OCI-LY3 (cell line): ENCODE measurements at regions not wholly inside any gene's neighbourhood (a gene's known extent, or its start where the extent isn't known, plus 50 kb on each side); places are given as distances from the start of the nearest gene placed in this dataset.

Source experiments
- H2AFZ ChIP-seq: fragments of 200-600, 300-600 bp; shearing (Covaris generic); 2 replicates; pipeline ENCODE4 v1.6.0; 2014; ENCODE audit warnings: antibody characterized with exemption, low read depth, low read length
- H3K27ac ChIP-seq: fragments of 200-600, 300-600 bp; sonication (generic); 2 replicates; pipeline ENCODE4 v1.5.1; 2014; ENCODE audit warnings: mild to moderate bottlenecking, low read length, moderate library complexity, mixed read lengths
- H3K27me3 ChIP-seq: fragments of 200-600, 300-600 bp; sonication (generic); 2 replicates; pipeline ENCODE4 v1.6.1; 2014; ENCODE audit warnings: low read depth, low read length, mixed read lengths
- H3K36me3 ChIP-seq: fragments of 200-600, 300-600 bp; sonication (generic); replicated peaks from 2 replicates; pipeline ENCODE3; 2014; ENCODE audit warnings: low read depth, low read length, mixed read lengths
- H3K4me1 ChIP-seq: fragments of 300-600, 200-600 bp; sonication (generic); 2 replicates; pipeline ENCODE4 v1.6.1; 2014; ENCODE audit warnings: low read length, mixed read lengths
- H3K4me2 ChIP-seq: fragments of 200-600, 300-600 bp; sonication (generic); 2 replicates; pipeline ENCODE4 v1.6.1; 2014; ENCODE audit warnings: low read length, mixed read lengths
- H3K4me3 ChIP-seq: fragments of 300-600, 200-600 bp; sonication (generic); 2 replicates; pipeline ENCODE4 v1.5.1; 2014; ENCODE audit warnings: antibody characterized with exemption, mild to moderate bottlenecking, low read length, moderate library complexity
- H3K79me2 ChIP-seq: fragments of 300-600, 200-600 bp; shearing (Covaris generic); 2 replicates; pipeline ENCODE4 v1.6.1; 2014; ENCODE audit warnings: mild to moderate bottlenecking, low read length, mixed read lengths
- H3K9ac ChIP-seq: fragments of 300-600, 200-600 bp; shearing (Covaris generic); 2 replicates; pipeline ENCODE4 v1.6.0; 2014; ENCODE audit warnings: mild to moderate bottlenecking, low read length, moderate library complexity
- H3K9me3 ChIP-seq: fragments of 200-600, 300-600 bp; shearing (Covaris generic); 2 replicates; pipeline ENCODE4 v1.6.1; 2014; ENCODE audit warnings: low read length, mixed read lengths; ENCODE audit not compliant: insufficient read depth
- H4K20me1 ChIP-seq: fragments of 200-600, 300-600 bp; sonication (generic); 2 replicates; pipeline ENCODE4 v1.6.1; 2016; ENCODE audit warnings: low read length, mixed read lengths; ENCODE audit not compliant: insufficient read depth
- EZH2phosphoT487 ChIP-seq: fragments of 200-600 bp; shearing (Covaris generic); IDR thresholded peaks from 2 replicates; pipeline ENCODE4 v1.6.1; 2018; ENCODE audit warnings: antibody characterized with exemption, mixed run types, low read depth
- TF ChIP-seq, protein P1 (sequence below): fragments of 200-600, 300-600 bp; sonication (generic); IDR thresholded peaks from 2 replicates; pipeline ENCODE4 v1.5.1; 2014; ENCODE audit warnings: antibody characterized with exemption, low read length, low read depth

DNA sequence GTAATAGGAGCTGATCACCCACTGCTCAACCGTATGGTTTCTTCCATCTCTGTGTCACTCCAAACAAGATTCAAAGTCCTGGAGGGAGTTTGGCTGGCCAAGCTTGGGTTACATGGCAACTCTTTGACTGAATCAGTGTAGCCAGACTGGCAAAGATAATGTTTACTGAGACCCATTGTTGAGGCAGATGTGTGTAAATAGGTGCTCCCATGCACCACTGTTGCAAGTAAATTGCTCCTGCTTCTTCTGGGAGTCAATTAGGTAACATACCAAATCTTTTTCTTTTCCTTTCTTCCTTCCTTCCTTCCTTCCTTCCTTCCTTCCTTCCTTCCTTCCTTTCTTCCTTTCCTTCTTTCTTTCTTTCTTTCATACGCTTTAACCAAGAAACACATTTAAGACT, 86.3 kb upstream of the DHX40 start:
- Histone ChIP-seq H3K79me2 (no peaks in the 10 kb centered on the region), H3K36me3 (no peaks in the 10 kb centered on the region), H3K4me2 (no peak overlapping the region), H3K4me3 (no peak overlapping the region), H3K9me3 (no peaks in the 10 kb centered on the region), H3K27me3 (no peaks in the 10 kb centered on the region), H3K4me1 (no peaks in the 10 kb centered on the region), H4K20me1 (no peaks in the 10 kb centered on the region), H3K27ac (no peak overlapping the region), H2AFZ (no peak overlapping the region), H3K9ac (no peak overlapping the region)
- TF ChIP-seq, protein P1, sequence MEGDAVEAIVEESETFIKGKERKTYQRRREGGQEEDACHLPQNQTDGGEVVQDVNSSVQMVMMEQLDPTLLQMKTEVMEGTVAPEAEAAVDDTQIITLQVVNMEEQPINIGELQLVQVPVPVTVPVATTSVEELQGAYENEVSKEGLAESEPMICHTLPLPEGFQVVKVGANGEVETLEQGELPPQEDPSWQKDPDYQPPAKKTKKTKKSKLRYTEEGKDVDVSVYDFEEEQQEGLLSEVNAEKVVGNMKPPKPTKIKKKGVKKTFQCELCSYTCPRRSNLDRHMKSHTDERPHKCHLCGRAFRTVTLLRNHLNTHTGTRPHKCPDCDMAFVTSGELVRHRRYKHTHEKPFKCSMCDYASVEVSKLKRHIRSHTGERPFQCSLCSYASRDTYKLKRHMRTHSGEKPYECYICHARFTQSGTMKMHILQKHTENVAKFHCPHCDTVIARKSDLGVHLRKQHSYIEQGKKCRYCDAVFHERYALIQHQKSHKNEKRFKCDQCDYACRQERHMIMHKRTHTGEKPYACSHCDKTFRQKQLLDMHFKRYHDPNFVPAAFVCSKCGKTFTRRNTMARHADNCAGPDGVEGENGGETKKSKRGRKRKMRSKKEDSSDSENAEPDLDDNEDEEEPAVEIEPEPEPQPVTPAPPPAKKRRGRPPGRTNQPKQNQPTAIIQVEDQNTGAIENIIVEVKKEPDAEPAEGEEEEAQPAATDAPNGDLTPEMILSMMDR = no peak
- no peak for TF ChIP-seq EZH2phosphoT487

GRCh38 chr17:59483860-59484259, 81.5 kb upstream of the DHX40 start:
- Histone ChIP-seq H3K4me3 (no peak overlapping the region), H3K9me3 (no peaks in the 10 kb centered on the region), H3K4me1 (no peaks in the 10 kb centered on the region), H4K20me1 (no peaks in the 10 kb centered on the region), H2AFZ (no peak overlapping the region; the same call in 1 of the 2 replicates), H3K27me3 (no peaks in the 10 kb centered on the region), H3K4me2 (no peak overlapping the region), H3K36me3 (no peaks in the 10 kb centered on the region), H3K27ac (no peak overlapping the region), H3K9ac (no peak overlapping the region), H3K79me2 (no peaks in the 10 kb centered on the region)
- TF ChIP-seq EZH2phosphoT487 = no peak
- TF ChIP-seq, protein P1 = no peak

DNA sequence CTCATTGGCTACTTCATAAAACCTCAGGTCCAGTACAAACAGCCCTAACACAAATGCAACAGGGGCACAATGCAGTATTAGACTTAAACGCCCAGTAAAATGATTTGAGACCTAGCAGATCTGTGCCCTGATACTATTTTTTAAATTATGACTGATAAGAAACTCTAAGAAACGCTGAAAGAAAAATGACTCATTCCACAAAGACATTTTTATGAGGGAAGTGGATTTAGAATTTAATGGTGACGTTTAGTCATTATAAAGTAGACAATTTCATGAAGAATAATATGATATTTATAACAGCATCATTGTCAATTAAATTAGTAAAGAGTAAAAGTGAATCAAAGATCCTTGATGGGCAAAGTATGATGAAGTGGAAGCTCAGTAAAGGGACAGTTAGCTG, 80.4 kb upstream of the DHX40 start:
- no peaks in the 10 kb centered on the region for H3K27me3 ChIP-seq
- no peak overlapping the region for H3K9ac ChIP-seq
- TF ChIP-seq EZH2phosphoT487 = no peak
- TF ChIP-seq, protein P1 = no peak
- no peaks in the 10 kb centered on the region for H3K4me1 ChIP-seq
- H3K36me3 ChIP-seq = no peaks in the 10 kb centered on the region
- H3K79me2 ChIP-seq = no peaks in the 10 kb centered on the region
- no peaks in the 10 kb centered on the region for H4K20me1 ChIP-seq
- H3K9me3 ChIP-seq = no peaks in the 10 kb centered on the region
- H3K4me3 ChIP-seq = no peak overlapping the region
- H2AFZ ChIP-seq = no peak overlapping the region
- H3K4me2 ChIP-seq = no peak overlapping the region
- no peak overlapping the region for H3K27ac ChIP-seq

DNA sequence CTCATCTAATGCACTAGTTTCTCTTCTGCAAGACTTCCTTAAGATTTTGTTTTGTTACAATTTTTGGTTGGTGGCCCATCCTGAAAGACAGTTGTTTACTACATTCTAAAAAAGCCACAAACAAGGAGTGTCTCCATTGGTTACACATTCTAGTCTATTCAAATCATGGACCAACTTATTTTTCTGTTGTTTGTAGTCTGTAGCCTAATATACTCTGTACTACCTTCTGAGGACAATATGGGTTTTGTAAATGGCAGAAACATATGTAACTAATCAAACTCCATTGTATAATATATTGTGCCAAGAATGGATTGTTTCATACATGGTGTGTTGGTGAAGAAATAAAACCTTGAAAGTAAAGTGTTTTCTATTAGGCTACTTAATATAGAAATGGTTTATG, 79.5 kb upstream of the DHX40 start:
- Histone ChIP-seq H3K4me1 (no peaks in the 10 kb centered on the region), H4K20me1 (no peaks in the 10 kb centered on the region), H3K9ac (no peak overlapping the region), H3K27me3 (0 out of 2 replicates have a peak, but pooled peaks cover 3% of the 10 kb centered on the region), H3K79me2 (no peaks in the 10 kb centered on the region), H3K36me3 (no peaks in the 10 kb centered on the region), H3K9me3 (no peaks in the 10 kb centered on the region), H3K27ac (no peak overlapping the region), H2AFZ (0 out of 2 replicates have a peak overlapping the region, but pooled peaks have one; percentile 13), H3K4me3 (no peak overlapping the region), H3K4me2 (no peak overlapping the region)
- TF ChIP-seq, protein P1 = no peak
